HAP-1 (cell line): ENCODE measurements at regions not wholly inside any gene's neighbourhood (a gene's known extent, or its start where the extent isn't known, plus 50 kb on each side); places are given as distances from the start of the nearest gene placed in this dataset.
"Not testable (repeated sequence)": the region's sequence is repeated elsewhere in the genome, so short reads cannot be mapped to it uniquely, and the experiment has no call there.

ENCODE experiments used
- DNase-seq, 2 experiments: peaks; one replicate each; pipeline ENCODE4 v3.0.0-alpha.2; 2016 to 2020; ENCODE audit warnings: low spot score in 2 of 2
- H3K27me3 ChIP-seq: fragments of 250-450 bp; sonication (Bioruptor Pico); 2 replicates; pipeline ENCODE4 v1.5.1; 2020; ENCODE audit warnings: low read depth, mild to moderate bottlenecking, moderate library complexity
- H3K36me3 ChIP-seq: fragments of 250-450 bp; sonication (Bioruptor Pico); replicated peaks from 2 replicates; pipeline ENCODE4 v1.5.1; 2020; ENCODE audit warnings: mild to moderate bottlenecking
- H3K4me1 ChIP-seq: fragments of 250-450 bp; sonication (Bioruptor Pico); 2 replicates; pipeline ENCODE4 v1.5.1; 2020; ENCODE audit warnings: mild to moderate bottlenecking
- H3K4me3 ChIP-seq: fragments of 250-450 bp; sonication (Bioruptor Pico); 2 replicates; pipeline ENCODE4 v1.5.1; 2020; ENCODE audit warnings: mild to moderate bottlenecking, moderate library complexity
- H3K9me3 ChIP-seq: fragments of 250-450 bp; sonication (Bioruptor Pico); 2 replicates; pipeline ENCODE4 v1.5.1; 2020; ENCODE audit warnings: mild to moderate bottlenecking, moderate library complexity
- in situ Hi-C: fragments of 300-500 bp; cut with MboI; formaldehyde crosslinking; loops from 3 replicates; pipeline ENCODE4 v1.14.3; 2020; ENCODE audit warnings: low sequenced_read_pairs, inconsistent platforms, mixed read lengths

DNA sequence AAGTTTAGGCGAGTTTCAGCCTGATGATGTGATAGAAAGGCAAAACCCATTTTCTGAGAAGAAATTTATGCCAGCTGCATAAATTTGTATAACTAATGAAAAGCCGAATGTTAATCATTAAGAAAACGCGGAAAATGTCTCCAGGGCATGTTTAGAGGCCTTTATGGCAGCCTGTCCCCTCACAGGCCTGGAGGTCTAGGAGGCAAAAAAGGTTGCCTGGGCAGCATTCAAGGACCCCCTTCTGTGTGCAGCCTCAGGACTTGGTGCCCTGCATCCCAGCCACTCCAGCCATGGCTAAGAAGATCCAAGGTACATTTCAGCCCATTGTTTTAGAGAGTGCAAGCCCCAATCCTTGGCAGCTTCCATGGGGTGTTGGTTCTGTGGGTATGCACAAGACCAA lies 614.2 kb downstream of the SLITRK5 start:
- in situ Hi-C loops: no loop called here
- no peak for DNase-seq
- H3K4me3 ChIP-seq: no peak overlapping the region

DNA sequence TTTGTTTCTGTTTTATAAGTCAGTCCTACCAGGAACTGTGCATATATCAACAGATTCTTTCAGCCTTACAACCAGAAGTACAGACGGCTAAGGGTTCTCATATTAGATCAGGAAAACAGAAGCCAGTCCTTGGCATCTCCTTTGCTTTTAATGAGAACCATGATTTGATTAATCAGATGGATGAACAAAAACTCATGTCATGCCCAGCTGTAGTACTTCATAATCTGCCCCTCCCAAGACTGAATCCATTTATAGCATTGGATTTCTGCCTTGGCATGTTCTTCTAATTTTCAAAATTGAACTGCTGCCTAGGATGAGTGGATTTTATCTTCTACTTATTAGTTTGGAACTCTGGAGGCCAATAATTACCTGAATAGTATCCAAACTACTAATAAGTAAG lies 617.2 kb downstream of the SLITRK5 start:
- no peak for DNase-seq
- Histone ChIP-seq H3K4me1 (no peaks in the 10 kb centered on the region), H3K27me3 (no peaks in the 10 kb centered on the region), H3K4me3 (no peak overlapping the region), H3K9me3 (no peaks in the 10 kb centered on the region; the same call in 1 of the 2 replicates), H3K36me3 (no peaks in the 10 kb centered on the region)
- in situ Hi-C loops: no loop called here

More for the DNA sequence above, 614.2 kb downstream of the SLITRK5 start:
- no peaks in the 10 kb centered on the region; the same call in 1 of the 2 replicates for H3K9me3 ChIP-seq
- H3K4me1 ChIP-seq: no peaks in the 10 kb centered on the region
- no peaks in the 10 kb centered on the region for H3K36me3 ChIP-seq
- H3K27me3 ChIP-seq: no peaks in the 10 kb centered on the region

DNA sequence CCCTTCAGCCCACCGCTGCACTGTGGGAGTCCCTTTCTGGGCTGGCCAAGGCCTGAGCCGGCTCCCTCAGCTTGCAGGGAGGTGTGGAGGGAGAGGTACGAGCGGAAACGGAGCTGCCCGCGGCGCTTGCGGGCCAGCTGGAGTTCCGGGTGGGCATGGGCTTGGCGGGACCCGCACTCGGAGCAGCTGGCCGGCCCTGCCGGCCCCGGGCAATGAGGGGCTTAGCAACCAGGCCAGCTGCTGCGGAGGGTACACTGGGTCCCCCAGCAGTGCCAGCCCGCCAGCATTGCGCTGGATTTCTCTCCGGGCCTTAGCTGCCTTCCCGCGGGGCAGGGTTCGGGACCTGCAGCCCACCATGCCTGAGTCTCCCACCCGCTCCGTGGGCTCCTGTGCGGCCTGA lies 620.6 kb downstream of the SLITRK5 start:
- in situ Hi-C loops, H3K4me3 ChIP-seq, DNase-seq, H3K27me3 ChIP-seq, H3K9me3 ChIP-seq, H3K36me3 ChIP-seq, H3K4me1 ChIP-seq: not testable (repeated sequence)

GRCh38 chr13:88294368-88294767 lies 623.2 kb downstream of the SLITRK5 start:
- H3K9me3 ChIP-seq: no peaks in the 10 kb centered on the region
- in situ Hi-C loops: no loop called here
- no peaks in the 10 kb centered on the region for H3K4me1 ChIP-seq
- no peaks in the 10 kb centered on the region for H3K27me3 ChIP-seq
- no peak for DNase-seq
- H3K4me3 ChIP-seq: no peak overlapping the region
- no peaks in the 10 kb centered on the region for H3K36me3 ChIP-seq

GRCh38 chr13:88303157-88303556 lies 632.0 kb downstream of the SLITRK5 start:
- in situ Hi-C loops: no loop called here
- no peaks in the 10 kb centered on the region for H3K4me1 ChIP-seq
- no peak for DNase-seq
- no peaks in the 10 kb centered on the region for H3K36me3 ChIP-seq
- H3K9me3 ChIP-seq: no peaks in the 10 kb centered on the region
- H3K27me3 ChIP-seq: no peaks in the 10 kb centered on the region
- no peak overlapping the region for H3K4me3 ChIP-seq

GRCh38 chr13:88303605-88304004 lies 632.4 kb downstream of the SLITRK5 start:
- Histone ChIP-seq H3K27me3 (no peaks in the 10 kb centered on the region), H3K4me1 (no peaks in the 10 kb centered on the region), H3K9me3 (no peaks in the 10 kb centered on the region), H3K36me3 (no peaks in the 10 kb centered on the region), H3K4me3 (no peak overlapping the region)
- in situ Hi-C loops: no loop called here
- DNase-seq: no peak

- Histone ChIP-seq H3K9me3 (no peaks in the 10 kb centered on the region), H3K27me3 (no peaks in the 10 kb centered on the region), H3K36me3 (no peaks in the 10 kb centered on the region), H3K4me1 (no peaks in the 10 kb centered on the region), H3K4me3 (no peak overlapping the region)
- in situ Hi-C loops: no loop called here
- no peak for DNase-seq
Observed at GRCh38 chr13:88314496-88314895, 643.3 kb downstream of the SLITRK5 start.

DNA sequence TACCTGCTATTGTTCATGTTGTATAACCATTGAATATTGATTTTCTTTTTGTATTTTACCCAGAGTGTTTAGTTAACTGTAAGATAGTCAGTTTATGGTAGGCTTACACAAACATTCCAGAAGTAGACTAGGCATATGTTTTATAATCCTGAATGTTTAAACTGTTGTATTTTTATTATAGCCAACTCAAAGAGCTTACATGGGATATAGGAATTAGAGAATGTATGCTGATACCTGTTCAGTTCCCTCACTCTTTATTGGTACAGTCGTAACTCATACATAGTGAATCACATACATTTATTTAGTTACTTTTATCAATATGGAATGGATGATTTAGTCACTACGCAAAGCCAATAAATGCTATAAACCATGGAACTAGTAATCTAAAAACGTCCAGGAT lies 657.9 kb downstream of the SLITRK5 start:
- in situ Hi-C loops: no loop called here
- Histone ChIP-seq H3K4me3 (no peak overlapping the region), H3K36me3 (no peaks in the 10 kb centered on the region), H3K9me3 (no peaks in the 10 kb centered on the region), H3K4me1 (no peaks in the 10 kb centered on the region), H3K27me3 (no peaks in the 10 kb centered on the region)
- DNase-seq: no peak

DNA sequence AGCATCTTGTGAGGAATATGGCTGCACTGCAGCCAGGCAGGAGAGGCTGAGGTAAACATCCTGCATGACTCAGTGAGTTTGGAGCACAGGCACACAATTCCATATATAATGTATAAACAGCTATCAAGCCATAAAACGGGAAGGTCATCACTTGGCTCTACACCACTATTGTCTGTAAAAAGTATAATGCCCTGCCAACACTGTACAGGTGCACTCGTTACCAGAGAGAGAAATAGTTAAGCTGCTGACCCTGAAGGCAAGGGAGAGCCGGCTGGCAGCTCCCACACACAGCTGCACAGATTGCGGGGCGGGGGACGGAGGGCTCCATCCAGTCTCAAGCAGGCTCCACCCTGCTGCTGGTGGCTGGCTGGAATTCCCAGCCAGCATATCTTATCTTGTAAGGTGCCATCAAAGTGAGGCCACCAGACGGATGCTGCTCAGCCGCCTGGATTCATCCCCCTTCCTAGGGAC lies 668.1 kb downstream of the SLITRK5 start:
- no peak for DNase-seq
- in situ Hi-C loops: no loop called here
- Histone ChIP-seq H3K4me3 (no peak overlapping the region), H3K36me3 (no peaks in the 10 kb centered on the region), H3K27me3 (no peaks in the 10 kb centered on the region), H3K9me3 (no peaks in the 10 kb centered on the region; the same call in 1 of the 2 replicates), H3K4me1 (no peaks in the 10 kb centered on the region)

- H3K36me3 ChIP-seq: no peaks in the 10 kb centered on the region
- in situ Hi-C loops: no loop called here
- DNase-seq: no peak
- H3K27me3 ChIP-seq: no peaks in the 10 kb centered on the region
- no peaks in the 10 kb centered on the region for H3K4me1 ChIP-seq
- H3K9me3 ChIP-seq: no peaks in the 10 kb centered on the region
- H3K4me3 ChIP-seq: no peak overlapping the region
Observed at GRCh38 chr13:88345171-88345847, 674.1 kb downstream of the SLITRK5 start.

DNA sequence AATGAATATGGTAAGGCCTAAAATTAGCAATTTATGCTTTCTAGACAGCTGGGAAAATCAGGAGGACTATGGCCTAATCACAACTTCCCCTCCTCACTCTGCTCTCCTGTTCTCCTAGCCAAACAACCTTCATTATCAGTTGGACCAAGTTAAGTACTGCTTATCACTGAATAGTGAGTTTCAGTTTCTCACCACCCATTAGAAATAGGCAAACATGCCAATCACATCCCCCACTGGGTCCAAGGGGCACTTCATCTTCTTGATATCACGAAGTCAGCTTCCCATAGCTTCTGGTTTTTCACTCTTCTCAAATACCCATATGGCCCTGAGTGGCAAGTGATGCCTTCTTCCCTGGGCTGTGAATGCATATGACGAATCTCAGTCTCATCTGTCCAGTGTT lies 689.6 kb downstream of the SLITRK5 start:
- Histone ChIP-seq H3K27me3 (no peaks in the 10 kb centered on the region), H3K9me3 (no peaks in the 10 kb centered on the region; the same call in 1 of the 2 replicates), H3K36me3 (no peaks in the 10 kb centered on the region), H3K4me1 (no peaks in the 10 kb centered on the region), H3K4me3 (no peak overlapping the region)
- in situ Hi-C loops: no loop called here
- DNase-seq: no peak

- Histone ChIP-seq H3K36me3 (no peaks in the 10 kb centered on the region), H3K4me1 (no peaks in the 10 kb centered on the region), H3K9me3 (no peaks in the 10 kb centered on the region), H3K4me3 (no peak overlapping the region), H3K27me3 (no peaks in the 10 kb centered on the region)
- in situ Hi-C loops: no loop called here
- no peak for DNase-seq
Observed at GRCh38 chr13:88369866-88370265, 698.7 kb downstream of the SLITRK5 start.

DNA sequence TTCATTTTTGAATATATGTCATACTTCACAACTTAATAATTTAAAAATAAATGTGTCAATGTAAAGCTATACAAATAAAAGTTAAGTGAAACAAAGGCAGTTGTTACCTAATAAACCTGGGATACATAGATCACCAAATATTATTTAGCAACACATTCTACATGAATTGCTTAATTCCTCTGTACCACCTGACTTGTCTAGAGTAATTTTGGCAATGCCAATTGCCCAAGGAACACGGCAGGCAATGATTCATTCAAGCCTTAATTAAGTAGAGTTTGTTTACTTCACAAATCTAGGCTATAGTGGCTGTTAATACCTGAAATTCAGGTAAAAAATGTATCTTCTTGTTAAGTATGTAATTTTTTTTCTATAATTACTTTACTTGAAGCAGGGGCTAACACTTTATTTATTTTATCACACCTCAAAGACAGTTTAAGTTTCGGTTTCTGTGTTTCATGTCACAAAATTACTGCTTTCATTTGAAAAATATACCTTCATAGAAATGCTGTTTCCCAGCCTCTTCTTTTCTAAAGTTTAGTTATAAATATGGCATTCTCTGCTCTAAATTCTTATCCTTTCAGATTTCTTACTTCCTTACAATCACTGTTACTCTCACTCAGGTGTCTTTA lies 705.7 kb downstream of the SLITRK5 start:
- in situ Hi-C loops: no loop called here
- Histone ChIP-seq H3K4me3 (no peak overlapping the region), H3K4me1 (no peaks in the 10 kb centered on the region), H3K9me3 (no peaks in the 10 kb centered on the region), H3K36me3 (no peaks in the 10 kb centered on the region), H3K27me3 (no peaks in the 10 kb centered on the region)
- DNase-seq: no peak

DNA sequence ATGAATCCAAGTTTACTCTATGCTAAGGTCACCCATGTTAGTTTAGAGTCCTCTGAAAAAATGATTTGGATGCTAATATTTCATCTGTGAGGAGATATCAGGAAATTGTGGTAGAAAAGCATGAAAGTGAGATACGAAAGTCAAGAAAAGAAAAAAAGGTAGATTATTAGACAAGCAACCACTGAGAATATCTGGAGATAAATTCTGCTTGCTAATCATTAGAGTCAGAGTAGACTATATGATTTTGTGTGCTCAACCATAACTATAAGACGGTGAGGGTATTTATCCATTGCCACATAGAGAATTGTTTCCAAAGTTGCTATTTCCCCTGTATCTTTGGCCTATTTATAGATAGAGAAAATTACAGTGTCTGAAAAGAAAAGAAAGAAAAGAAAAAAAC lies 706.7 kb downstream of the SLITRK5 start:
- in situ Hi-C loops: no loop called here
- no peak overlapping the region for H3K4me3 ChIP-seq
- no peaks in the 10 kb centered on the region for H3K4me1 ChIP-seq
- H3K36me3 ChIP-seq: no peaks in the 10 kb centered on the region
- no peaks in the 10 kb centered on the region for H3K27me3 ChIP-seq
- H3K9me3 ChIP-seq: no peaks in the 10 kb centered on the region
- no peak for DNase-seq
